Stromal cell of bone marrow (primary cell): ENCODE measurements at regions not wholly inside any gene's neighbourhood (a gene's known extent, or its start where the extent isn't known, plus 50 kb on each side); places are given as distances from the start of the nearest gene placed in this dataset.
"Not testable (repeated sequence)": the region's sequence is repeated elsewhere in the genome, so short reads cannot be mapped to it uniquely, and the experiment has no call there.

Source experiments
- DNase-seq: peaks from one replicate; pipeline ENCODE4 v3.0.0-alpha.2; 2012; ENCODE audit warnings: low read depth

- no peak for DNase-seq
Measured at GRCh38 chrX:4682636-4683035, 969.2 kb upstream of the PRKX start.

DNA sequence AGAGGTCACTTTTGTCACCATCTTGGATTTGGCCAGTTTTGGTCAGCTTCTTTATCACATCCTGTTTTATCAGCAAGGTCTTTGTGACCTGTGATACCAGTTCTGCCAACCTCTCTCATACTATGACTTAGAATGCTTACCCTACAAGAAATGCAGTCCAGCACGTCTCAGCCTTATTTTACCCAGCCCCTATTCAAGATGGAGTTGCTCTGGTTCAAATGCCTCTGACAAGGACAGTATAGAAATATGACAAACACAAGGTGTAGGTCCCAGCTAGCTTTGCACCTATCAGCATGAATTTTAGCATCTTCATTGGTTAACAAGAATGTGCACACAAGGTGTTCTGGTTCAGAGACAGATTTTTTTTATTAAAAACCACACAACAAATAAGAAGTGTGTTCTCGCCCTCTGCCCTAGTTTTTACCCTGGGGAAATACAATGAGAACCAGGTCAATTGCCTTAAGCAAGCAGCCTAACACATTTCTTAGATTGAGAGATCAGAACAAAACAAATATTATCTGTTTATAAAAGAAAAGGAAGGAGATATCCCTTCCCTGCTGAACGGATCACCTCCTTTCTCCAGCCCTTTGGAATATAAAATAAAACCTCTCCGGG lies 962.3 kb upstream of the PRKX start:
- DNase-seq = no peak

DNA sequence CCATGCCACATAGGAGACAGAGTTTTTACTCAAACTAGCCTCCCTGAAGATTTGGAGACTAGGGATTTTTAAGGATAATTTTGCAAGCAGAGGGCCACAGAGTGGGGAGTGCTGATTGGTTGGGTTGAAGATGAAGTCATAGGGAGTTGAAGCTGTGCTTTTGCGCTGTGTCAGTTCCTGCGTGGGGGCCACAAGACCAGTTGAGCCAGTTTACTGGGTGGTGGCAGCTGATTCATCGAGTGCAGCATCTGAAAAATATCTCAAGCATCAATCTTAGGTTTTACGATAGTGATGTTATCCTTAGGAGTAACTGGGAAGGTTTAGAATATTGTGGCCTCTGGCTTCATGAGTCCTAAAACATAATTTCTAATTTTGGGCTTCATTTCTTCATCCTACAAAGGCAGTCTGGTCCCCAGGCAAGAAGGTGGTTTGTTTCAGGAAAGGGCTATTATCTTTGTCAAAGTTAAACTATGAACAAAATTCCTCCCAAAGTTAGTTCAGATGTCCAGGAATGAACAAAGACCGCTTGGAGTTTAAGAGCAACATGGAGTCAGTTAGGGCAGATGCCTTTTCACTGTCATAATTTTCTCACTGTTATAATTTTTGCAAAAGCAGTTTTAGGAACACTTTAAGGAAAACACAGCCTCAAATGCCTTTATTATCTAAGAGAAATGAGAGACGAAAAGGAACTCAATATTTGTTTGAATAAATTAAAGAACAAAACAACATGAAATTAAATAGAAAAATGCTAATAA lies 960.8 kb upstream of the PRKX start:
- DNase-seq = no peak

DNA sequence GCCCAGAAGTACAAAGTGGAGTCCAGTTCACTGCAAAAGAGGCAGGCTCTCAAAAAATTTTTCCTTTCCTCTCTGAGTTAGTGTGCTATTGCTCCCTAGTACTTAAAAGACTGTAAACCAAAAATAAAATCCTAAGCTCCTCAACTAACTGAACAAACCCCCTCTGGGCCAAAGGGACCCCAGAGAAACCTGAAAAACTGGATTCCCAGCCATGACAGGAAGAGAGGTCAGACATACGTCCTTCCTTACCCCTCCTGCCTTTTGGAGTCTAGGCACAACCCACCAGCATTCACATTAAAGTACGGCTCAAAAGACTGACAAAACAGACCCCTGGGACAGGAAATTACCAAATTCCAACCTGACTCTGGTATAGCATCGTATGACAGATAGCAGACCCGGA lies 957.9 kb upstream of the PRKX start:
- DNase-seq = no peak

DNA sequence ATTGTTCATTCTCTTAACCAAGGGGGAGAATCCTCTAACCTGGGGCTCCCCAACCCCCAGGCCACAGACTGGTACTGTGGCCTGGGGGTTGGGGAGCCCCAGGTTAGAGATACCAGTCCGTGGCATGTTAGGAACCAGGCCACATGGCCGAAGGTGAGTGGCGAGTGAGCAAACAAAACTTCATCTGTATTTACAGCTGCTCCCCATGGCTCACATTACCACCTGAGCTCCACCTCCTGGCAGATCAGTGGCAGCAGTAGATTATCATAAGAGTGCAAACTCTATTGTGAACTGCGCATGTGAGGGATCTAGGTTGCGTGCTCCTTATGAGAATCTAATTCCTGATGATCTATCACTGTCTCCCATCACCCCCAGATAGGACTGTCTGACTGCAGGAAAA lies 957.2 kb upstream of the PRKX start:
- no peak for DNase-seq

DNA sequence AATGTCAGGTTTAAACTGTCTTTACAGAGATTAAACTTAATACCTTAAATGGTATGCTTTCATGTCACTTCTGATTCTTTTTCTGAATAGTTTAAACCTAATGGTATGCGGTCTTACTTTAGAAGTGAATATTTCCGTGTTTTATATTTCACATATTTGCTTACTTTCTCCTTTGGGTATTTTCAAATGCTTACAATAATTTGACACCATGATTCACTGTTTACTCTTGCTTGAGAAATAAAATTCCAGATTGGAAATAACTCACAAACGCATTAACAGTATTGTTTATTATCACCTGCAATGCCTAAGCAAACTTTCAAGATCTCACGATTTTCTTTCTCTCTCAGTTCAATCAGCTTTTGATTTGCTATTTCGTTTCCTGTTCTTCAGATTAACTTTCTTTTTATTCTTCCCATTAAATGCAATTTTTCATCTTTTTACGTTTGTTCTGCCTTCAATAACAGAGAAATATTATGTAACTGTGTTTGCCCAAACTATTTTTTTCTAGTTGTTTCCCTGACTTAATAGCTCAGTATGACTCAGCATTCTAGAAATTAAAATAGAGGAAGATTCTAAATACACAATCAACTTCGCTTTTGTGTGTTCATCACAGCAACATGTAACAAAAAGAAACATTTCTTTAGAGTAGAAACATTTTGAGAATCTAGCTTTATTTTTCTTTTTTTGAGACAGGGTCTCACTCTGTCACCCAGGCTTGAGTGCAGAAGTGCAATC lies 955.5 kb upstream of the PRKX start:
- DNase-seq = no peak

DNA sequence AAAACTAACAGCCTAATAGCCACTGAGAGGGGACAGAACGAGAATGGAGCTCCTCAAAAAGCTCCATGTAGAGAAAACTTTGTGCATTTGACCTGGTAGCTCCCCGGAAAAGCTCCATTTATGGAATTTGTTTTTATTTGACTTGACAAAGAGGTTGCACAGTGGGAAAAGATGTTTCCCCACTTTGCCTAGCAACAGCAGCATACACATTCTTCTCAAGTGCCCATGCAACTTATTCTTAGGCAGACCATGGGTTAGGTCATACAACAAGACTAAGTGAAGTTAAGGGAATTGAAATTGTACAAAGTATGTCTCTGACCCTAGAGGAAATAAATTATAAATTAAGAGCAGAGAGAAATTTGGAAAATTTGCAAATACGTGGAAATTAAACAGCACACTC lies 949.6 kb upstream of the PRKX start:
- no peak for DNase-seq

DNA sequence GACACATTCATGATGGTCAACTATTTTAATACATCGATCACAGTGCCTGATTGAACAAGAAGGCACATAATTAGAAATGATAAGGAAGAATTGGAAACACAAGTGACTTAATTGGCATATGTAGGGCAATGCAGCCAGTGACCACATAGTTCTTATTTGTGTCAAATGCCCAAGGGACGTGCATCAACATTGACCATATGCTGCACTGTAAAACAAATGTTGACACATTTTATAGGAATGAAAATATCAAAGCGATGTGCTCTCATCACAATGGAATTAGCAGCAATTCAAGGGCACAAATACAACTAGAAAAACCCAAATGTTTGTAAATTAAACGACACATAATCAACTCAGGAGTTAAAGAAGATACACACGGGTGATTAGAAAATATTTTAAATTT lies 948.3 kb upstream of the PRKX start:
- DNase-seq = no peak

GRCh38 chrX:4656419-4656818 lies 943.0 kb upstream of the PRKX start:
- DNase-seq = no peak

DNA sequence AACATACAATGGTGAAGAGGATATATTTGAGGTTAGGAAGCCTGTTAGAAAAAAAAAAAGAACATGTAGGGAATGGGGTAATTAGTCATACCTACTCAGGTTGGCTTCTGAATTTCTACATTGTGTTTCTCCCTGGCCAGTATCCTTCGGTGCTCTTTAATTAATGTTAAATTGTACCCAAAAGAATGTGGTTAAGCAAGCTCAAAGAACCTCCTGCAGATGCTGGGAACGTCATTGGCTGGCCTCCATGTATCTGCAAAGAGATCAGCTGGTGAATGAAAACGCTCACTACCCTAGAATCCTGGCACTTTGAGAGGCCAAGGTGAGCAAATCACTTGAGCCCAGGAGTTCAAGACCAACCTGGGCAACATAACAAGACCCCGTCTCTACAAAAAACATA lies 942.3 kb upstream of the PRKX start:
- DNase-seq = no peak

DNA sequence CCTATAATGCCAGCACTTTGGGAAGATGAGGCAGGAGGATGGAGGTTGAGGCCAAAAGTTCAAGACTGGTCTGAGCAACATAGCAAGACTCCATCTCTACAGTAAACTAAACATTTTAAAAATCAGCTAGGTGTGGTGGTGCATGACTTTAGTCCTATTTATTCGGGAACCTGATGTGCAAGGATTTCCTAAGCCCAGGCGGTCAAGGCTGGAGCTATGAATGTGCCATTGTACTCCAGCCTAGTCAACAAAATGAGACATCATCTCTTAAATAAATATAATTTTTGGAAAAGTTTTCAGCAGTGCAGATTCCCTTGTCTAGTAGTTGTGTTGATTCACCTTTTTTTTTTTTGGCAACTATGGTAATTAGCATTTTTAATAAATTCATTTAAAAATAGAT lies 928.7 kb upstream of the PRKX start:
- DNase-seq = no peak

GRCh38 chrX:4638036-4638435 lies 924.6 kb upstream of the PRKX start:
- DNase-seq = no peak

- no peak for DNase-seq
Measured at GRCh38 chrX:4627414-4627813, 914.0 kb upstream of the PRKX start.

DNA sequence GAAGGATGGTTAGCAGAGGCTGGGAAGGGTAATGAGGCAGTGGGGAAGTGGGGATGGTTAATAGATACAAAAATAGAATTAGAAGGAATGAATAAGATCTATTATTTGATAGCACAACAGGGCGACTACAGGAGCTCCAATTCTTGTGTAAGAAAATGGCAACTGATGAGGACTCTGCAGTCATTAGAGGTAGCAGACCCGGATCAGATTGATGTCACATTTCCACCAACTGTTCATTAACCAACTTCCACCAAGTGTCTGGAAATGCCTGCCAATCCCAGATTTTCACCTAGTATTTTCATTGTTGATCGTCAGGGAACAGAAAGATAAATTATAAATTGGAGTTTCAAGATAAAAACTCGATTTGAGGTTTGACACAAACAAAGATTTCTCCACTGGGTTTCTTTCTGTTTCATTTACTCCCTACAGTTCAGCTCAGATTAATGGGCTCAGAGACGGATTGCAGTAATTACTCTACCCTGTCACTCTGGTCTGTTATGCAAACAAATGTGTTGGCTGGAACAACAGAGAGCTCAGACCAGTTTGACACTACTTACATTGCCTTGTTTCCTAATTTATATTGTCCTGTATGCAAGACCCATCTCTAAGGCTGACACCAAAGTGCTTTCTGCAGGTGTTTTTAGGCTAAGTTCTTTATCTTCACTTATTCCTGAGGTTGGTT lies 909.2 kb upstream of the PRKX start:
- DNase-seq = no peak

- not testable (repeated sequence) for DNase-seq
Measured at GRCh38 chrX:4613651-4614050, 900.2 kb upstream of the PRKX start.

DNA sequence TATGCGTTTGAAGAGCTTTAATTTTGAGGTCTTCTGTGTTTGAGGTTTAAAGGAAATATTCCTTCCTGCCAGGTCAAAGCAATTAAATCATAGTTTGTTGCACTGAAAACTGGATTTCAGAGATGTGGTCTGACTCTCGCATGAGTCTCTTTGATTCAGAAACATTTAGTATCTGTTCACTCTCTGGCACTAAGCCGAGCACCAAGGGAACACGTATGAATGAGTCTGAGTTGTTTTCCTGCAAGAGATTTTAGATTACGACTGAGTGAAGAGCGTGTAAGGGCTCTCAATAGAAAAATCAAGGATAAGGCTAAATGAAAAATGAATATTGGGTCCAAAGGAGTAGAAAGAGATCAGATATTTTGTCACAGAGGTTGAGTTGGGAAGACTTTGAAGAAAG lies 875.4 kb upstream of the PRKX start:
- DNase-seq = no peak

GRCh38 chrX:4588466-4588865 lies 875.0 kb upstream of the PRKX start:
- no peak for DNase-seq

- DNase-seq = no peak
Measured at GRCh38 chrX:4588056-4588455, 874.6 kb upstream of the PRKX start.

DNA sequence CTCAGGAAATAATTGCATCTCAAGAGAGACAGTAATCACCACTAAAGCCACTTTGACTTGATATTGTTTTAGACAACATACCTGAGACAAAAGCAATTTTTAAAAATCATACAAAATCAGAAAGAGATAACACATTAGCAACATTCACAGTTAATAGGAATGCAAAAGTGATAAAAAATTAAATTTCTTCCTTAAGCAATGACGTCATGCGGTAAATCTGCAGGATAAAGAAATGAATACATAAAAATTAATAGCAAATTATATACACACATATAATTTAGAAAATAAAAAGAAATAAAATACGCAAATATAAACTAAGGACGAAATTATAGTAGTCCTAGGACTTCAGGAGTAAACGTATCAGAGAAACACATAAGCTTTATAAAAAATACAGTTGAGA lies 866.5 kb upstream of the PRKX start:
- no peak for DNase-seq

DNA sequence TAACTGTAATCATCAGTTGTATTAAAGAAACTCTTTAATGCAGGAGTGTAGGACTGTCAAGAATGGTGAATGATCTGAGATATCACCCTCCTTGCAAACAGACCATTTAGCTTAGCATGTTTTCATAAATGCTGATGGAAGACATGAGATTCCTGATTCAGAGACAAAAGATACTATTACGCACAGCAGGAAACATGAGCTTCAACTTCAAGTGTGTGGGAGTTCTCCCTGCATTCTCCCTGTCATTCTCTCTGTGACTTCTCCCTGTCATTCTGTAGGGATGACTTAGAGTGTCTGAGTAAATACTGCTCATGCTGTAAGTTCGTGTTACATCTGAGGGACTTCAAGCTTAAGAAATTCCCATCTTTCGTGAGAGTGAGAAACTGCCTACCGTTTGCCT lies 866.0 kb upstream of the PRKX start:
- no peak for DNase-seq

GRCh38 chrX:4572691-4573090 lies 859.2 kb upstream of the PRKX start:
- no peak for DNase-seq

DNA sequence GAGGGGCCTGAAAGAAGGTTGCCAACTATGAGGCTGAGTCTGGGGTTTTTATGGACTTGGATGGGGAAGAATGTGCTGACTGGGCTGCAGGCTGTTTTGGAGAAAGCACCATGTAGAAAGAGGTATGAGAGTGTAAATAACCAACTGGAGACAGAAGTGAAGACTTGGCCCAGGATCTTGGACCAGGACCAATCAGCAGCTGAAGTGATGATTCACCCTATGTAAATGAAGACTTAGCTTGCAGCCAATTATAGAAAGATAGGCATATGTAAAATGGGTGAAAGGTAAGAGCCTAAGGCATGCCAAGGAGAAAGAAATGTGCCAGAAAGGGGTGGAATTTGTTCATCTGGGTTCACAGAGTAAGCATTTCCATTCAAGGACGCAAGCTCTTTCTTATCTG lies 856.7 kb upstream of the PRKX start:
- DNase-seq = no peak

DNA sequence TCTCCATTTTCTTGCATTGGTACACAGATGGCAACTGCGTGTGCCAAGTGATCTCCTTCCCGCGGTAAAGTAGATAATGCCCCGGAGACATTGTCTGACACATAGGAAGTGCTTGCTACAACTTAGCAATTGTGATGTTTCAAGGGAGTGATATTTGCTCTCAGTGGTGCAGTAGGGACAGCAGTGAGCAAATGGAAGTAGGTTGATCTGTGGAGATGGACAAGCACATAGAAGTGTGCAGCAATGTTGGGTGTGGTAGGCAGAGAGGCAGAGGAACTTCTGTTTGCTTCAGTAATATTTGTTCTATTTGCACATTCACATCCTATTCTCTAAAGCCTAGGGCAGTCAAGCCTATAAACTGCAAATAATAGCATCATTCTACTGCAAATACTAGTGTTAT lies 846.7 kb upstream of the PRKX start:
- DNase-seq = no peak
